Neural progenitor cell (in vitro differentiated cells): ENCODE measurements at regions not wholly inside any gene's neighbourhood (a gene's known extent, or its start where the extent isn't known, plus 50 kb on each side); places are given as distances from the start of the nearest gene placed in this dataset.

ENCODE experiments used
- DNase-seq: peaks from one replicate; pipeline ENCODE4 v3.0.0-alpha.2; 2016; ENCODE audit warnings: low spot score
- H2AFZ ChIP-seq: fragments of 200-600 bp; sonication (generic); replicated peaks from 2 replicates; pipeline ENCODE4 v1.6.1; 2016; ENCODE audit warnings: antibody characterized with exemption
- H3F3A ChIP-seq: fragments of 200-600 bp; sonication (generic); 2 replicates; pipeline ENCODE4 v1.6.1; 2016; ENCODE audit warnings: antibody characterized with exemption, low read depth
- H3K27ac ChIP-seq: fragments of 200-600 bp; sonication (generic); 2 replicates; pipeline ENCODE4 v1.5.1; 2016; ENCODE audit warnings: mild to moderate bottlenecking
- H3K27me3 ChIP-seq: fragments of 200-600 bp; sonication (generic); 2 replicates; pipeline ENCODE4 v1.6.1; 2016; ENCODE audit warnings: mild to moderate bottlenecking, moderate library complexity
- H3K36me3 ChIP-seq: fragments of 200-600 bp; sonication (generic); 2 replicates; pipeline ENCODE4 v1.5.1; 2016
- H3K4me1 ChIP-seq: fragments of 200-600 bp; sonication (generic); 2 replicates; pipeline ENCODE4 v1.6.1; 2016; ENCODE audit warnings: mixed run types
- H3K4me2 ChIP-seq: fragments of 200-600 bp; sonication (generic); 2 replicates; pipeline ENCODE4 v1.6.1; 2016
- H3K4me3 ChIP-seq: fragments of 200-600 bp; sonication (generic); 2 replicates; pipeline ENCODE4 v1.5.1; 2016
- H3K79me2 ChIP-seq: fragments of 200-600 bp; sonication (generic); 2 replicates; pipeline ENCODE4 v1.6.1; 2016; ENCODE audit warnings: low read depth
- H3K9ac ChIP-seq: fragments of 200-600 bp; sonication (generic); 2 replicates; pipeline ENCODE4 v1.6.1; 2016
- H3K9me3 ChIP-seq: fragments of 200-600 bp; sonication (generic); 2 replicates; pipeline ENCODE4 v1.5.1; 2016; ENCODE audit warnings: low read depth
- H4K20me1 ChIP-seq: fragments of 200-600 bp; sonication (generic); 2 replicates; pipeline ENCODE4 v1.6.1; 2016; ENCODE audit warnings: low read depth
- H3K27ac Mint-ChIP-seq: 3 replicates; pipeline ENCODE4 v1.8.0; 2021; ENCODE audit warnings: mixed read lengths
- H3K27me3 Mint-ChIP-seq: 2 replicates; pipeline ENCODE4 v1.8.0; 2022; ENCODE audit warnings: low read depth, mild to moderate bottlenecking, inconsistent platforms, moderate library complexity, mixed read lengths; ENCODE audit not compliant: insufficient read depth
- H3K36me3 Mint-ChIP-seq: 3 replicates; pipeline ENCODE4 v1.8.0; 2021; ENCODE audit warnings: mixed read lengths
- H3K4me1 Mint-ChIP-seq: 3 replicates; pipeline ENCODE4 v1.8.0; 2021; ENCODE audit warnings: mixed read lengths
- H3K4me3 Mint-ChIP-seq: 3 replicates; pipeline ENCODE4 v1.8.0; 2021; ENCODE audit warnings: mild to moderate bottlenecking, moderate library complexity, mixed read lengths
- H3K9me3 Mint-ChIP-seq: 3 replicates; pipeline ENCODE4 v1.8.0; 2020; ENCODE audit warnings: mixed read lengths
- CTCF ChIP-seq: fragments of 200-600 bp; sonication (generic); IDR thresholded peaks from 2 replicates; pipeline ENCODE4 v1.5.1; 2017; ENCODE audit warnings: antibody characterized with exemption, mild to moderate bottlenecking
- EZH2 ChIP-seq: fragments of 200-600 bp; sonication (generic); IDR thresholded peaks from 2 replicates; pipeline ENCODE4 v1.6.1; 2017; ENCODE audit warnings: antibody characterized with exemption, mild to moderate bottlenecking, moderate library complexity
- EZH2phosphoT487 ChIP-seq: fragments of 200-600 bp; sonication (generic); IDR thresholded peaks from 2 replicates; pipeline ENCODE4 v1.6.1; 2017; ENCODE audit warnings: antibody characterized with exemption

- H3F3A ChIP-seq: no peaks in the 10 kb centered on the region
- Mint-ChIP-seq H3K4me3 (no peak overlapping the region), H3K4me1 (no peaks in the 10 kb centered on the region)
These were observed 578.6 kb upstream of the CCNG1 start for GRCh38 chr5:162858770-162859169.

DNA sequence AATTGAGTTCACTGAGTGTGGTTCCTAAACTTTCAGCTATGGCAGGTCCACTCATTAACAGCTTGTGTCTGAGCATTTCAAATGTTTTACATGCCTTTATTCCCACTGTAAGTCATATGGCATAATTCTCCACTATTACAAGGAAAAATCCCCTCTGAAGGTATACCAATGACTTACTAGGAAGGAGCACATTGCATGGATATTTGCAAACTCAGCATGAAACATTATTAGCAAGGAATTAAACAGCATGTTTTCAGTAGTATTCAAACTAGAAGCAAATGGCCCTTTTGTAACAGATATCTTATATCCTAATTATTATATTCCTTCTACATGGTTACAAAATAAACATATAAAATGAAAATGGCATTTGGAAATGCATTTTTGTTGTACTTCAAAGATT lies 566.4 kb upstream of the CCNG1 start:
- Mint-ChIP-seq H3K9me3 (peaks cover 12% of the 10 kb centered on the region), H3K4me3 (no peak overlapping the region), H3K27me3 (no peaks in the 10 kb centered on the region), H3K4me1 (no peaks in the 10 kb centered on the region), H3K36me3 (no peaks in the 10 kb centered on the region), H3K27ac (no peak overlapping the region)
- Histone ChIP-seq H3K79me2 (no peaks in the 10 kb centered on the region), H2AFZ (no peak overlapping the region), H3K4me3 (no peak overlapping the region), H3K27ac (no peak overlapping the region), H3F3A (no peaks in the 10 kb centered on the region), H4K20me1 (no peaks in the 10 kb centered on the region), H3K4me2 (no peak overlapping the region), H3K27me3 (no peaks in the 10 kb centered on the region), H3K9ac (no peak overlapping the region), H3K9me3 (no peaks in the 10 kb centered on the region), H3K4me1 (no peaks in the 10 kb centered on the region), H3K36me3 (no peaks in the 10 kb centered on the region)
- no peak for DNase-seq
- TF ChIP-seq CTCF (no peak), EZH2 (no peak), EZH2phosphoT487 (no peak)

More at GRCh38 chr5:162858770-162859169, 578.6 kb upstream of the CCNG1 start:
- TF ChIP-seq CTCF (no peak), EZH2 (no peak), EZH2phosphoT487 (no peak)
- Mint-ChIP-seq H3K36me3 (no peaks in the 10 kb centered on the region), H3K27me3 (no peaks in the 10 kb centered on the region), H3K9me3 (peaks cover 15% of the 10 kb centered on the region), H3K27ac (no peak overlapping the region)
- no peaks in the 10 kb centered on the region for H4K20me1 ChIP-seq
- H2AFZ ChIP-seq: no peak overlapping the region
- H3K4me2 ChIP-seq: no peak overlapping the region
- H3K9ac ChIP-seq: no peak overlapping the region
- no peaks in the 10 kb centered on the region for H3K79me2 ChIP-seq
- H3K4me1 ChIP-seq: no peaks in the 10 kb centered on the region
- no peaks in the 10 kb centered on the region for H3K27me3 ChIP-seq
- no peak overlapping the region for H3K27ac ChIP-seq
- no peak overlapping the region for H3K4me3 ChIP-seq
- peaks cover 6% of the 10 kb centered on the region for H3K36me3 ChIP-seq
- DNase-seq: no peak
- H3K9me3 ChIP-seq: peaks cover 8% of the 10 kb centered on the region

DNA sequence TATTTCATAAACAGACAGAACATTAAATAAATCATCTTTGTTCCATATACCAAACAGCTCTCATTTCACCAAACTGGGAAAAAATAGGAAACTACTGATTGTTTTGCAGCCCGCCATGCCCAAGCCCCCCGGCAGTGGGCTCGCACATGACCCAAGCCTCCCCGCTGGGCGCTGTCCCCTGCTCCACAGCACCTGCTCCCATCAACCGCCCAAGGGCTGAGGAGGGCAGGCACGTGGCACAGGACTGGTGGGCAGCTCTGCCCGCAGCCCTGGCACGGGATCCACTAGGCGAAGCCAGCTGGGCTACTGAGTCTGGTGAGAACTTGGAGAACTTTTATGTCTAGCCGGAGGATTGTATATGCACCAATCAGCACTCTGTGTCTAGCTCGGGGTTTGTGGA lies 554.8 kb upstream of the CCNG1 start:
- Histone ChIP-seq H3K4me1 (no peaks in the 10 kb centered on the region), H3K4me2 (no peak overlapping the region), H3K27ac (no peak overlapping the region), H2AFZ (no peak overlapping the region), H3K36me3 (no peaks in the 10 kb centered on the region), H3K4me3 (no peak overlapping the region), H3K9me3 (peaks cover 9% of the 10 kb centered on the region), H3K27me3 (no peaks in the 10 kb centered on the region), H3F3A (no peaks in the 10 kb centered on the region), H4K20me1 (no peaks in the 10 kb centered on the region), H3K9ac (no peak overlapping the region), H3K79me2 (no peaks in the 10 kb centered on the region)
- peaks cover 7% of the 10 kb centered on the region for H3K9me3 Mint-ChIP-seq
- H3K4me1 Mint-ChIP-seq: no peaks in the 10 kb centered on the region
- no peak overlapping the region for H3K27ac Mint-ChIP-seq
- TF ChIP-seq EZH2phosphoT487: no peak
- no peak for TF ChIP-seq CTCF
- TF ChIP-seq EZH2: no peak
- H3K36me3 Mint-ChIP-seq: no peaks in the 10 kb centered on the region
- H3K4me3 Mint-ChIP-seq: no peak overlapping the region
- H3K27me3 Mint-ChIP-seq: peaks cover 2% of the 10 kb centered on the region
- DNase-seq: no peak

- no peak overlapping the region for H3K27ac Mint-ChIP-seq
- Histone ChIP-seq H3K4me3 (no peak overlapping the region), H3K27me3 (no peaks in the 10 kb centered on the region), H4K20me1 (no peaks in the 10 kb centered on the region), H3K27ac (no peak overlapping the region), H3F3A (no peaks in the 10 kb centered on the region), H3K36me3 (no peaks in the 10 kb centered on the region), H3K9me3 (no peaks in the 10 kb centered on the region), H3K4me2 (no peak overlapping the region), H2AFZ (no peak overlapping the region), H3K4me1 (no peaks in the 10 kb centered on the region), H3K9ac (no peak overlapping the region), H3K79me2 (no peaks in the 10 kb centered on the region)
- H3K4me3 Mint-ChIP-seq: no peak overlapping the region
- no peak for DNase-seq
- no peak for TF ChIP-seq EZH2phosphoT487
- no peaks in the 10 kb centered on the region for H3K4me1 Mint-ChIP-seq
- no peaks in the 10 kb centered on the region for H3K36me3 Mint-ChIP-seq
- no peaks in the 10 kb centered on the region for H3K9me3 Mint-ChIP-seq
- peaks cover 2% of the 10 kb centered on the region for H3K27me3 Mint-ChIP-seq
These were observed 550.7 kb upstream of the CCNG1 start for GRCh38 chr5:162886717-162887116.
